H1 (cell line): ENCODE measurements at regions not wholly inside any gene's neighbourhood (a gene's known extent, or its start where the extent isn't known, plus 50 kb on each side); places are given as distances from the start of the nearest gene placed in this dataset.

Experiments used
- CTCF ChIA-PET: fragments of 300-600 bp; sonication (Branson Sonifier 250); formaldehyde crosslinking; loops from one replicate; lab custom pipeline; 2021; ENCODE audit not compliant: partially characterized antibody; lab: Charles Lee
- POLR2A ChIA-PET: fragments of 300-600 bp; sonication (Branson Sonifier 250); formaldehyde crosslinking; loops from one replicate; lab custom pipeline; 2021; ENCODE audit warnings: inconsistent platforms; ENCODE audit not compliant: partially characterized antibody; lab: Charles Lee
- DNase-seq, 2 experiments: peaks; one replicate each; pipeline versions ENCODE4 v3.0.0 to v3.0.0-alpha.2; 2010 to 2022; ENCODE audit warnings: low spot score in 2 of 2, low read depth in 1 of 2, mixed read lengths in 1 of 2
- FAIRE-seq: peaks from 2 replicates; lab custom pipeline; 2011; peaks lifted over from hg19 to GRCh38; lab: Jason Lieb, UNC
- H2AFZ ChIP-seq: 2 replicates; pipeline ENCODE4 v1.8.1; 2012; ENCODE audit warnings: low read length, inconsistent platforms
- H2AK5ac ChIP-seq: 2 replicates; pipeline ENCODE4 v1.6.1; 2013; ENCODE audit warnings: low read depth, low read length
- H2BK120ac ChIP-seq: replicated peaks from 2 replicates; pipeline ENCODE3; 2013; ENCODE audit warnings: low read depth, low read length, inconsistent platforms
- H2BK12ac ChIP-seq: 2 replicates; pipeline ENCODE4 v1.6.1; 2013; ENCODE audit warnings: low read depth, low read length
- H2BK15ac ChIP-seq: 2 replicates; pipeline ENCODE4 v1.6.1; 2013; ENCODE audit warnings: low read length
- H2BK20ac ChIP-seq: 2 replicates; pipeline ENCODE4 v1.6.1; 2013; ENCODE audit warnings: low read length
- H2BK5ac ChIP-seq: 2 replicates; pipeline ENCODE4 v1.6.1; 2013; ENCODE audit warnings: low read depth, low read length
- H3K14ac ChIP-seq: 2 replicates; pipeline ENCODE4 v1.6.1; 2013; ENCODE audit warnings: inconsistent platforms; ENCODE audit not compliant: insufficient read length
- H3K18ac ChIP-seq: 2 replicates; pipeline ENCODE4 v1.6.1; 2013; ENCODE audit warnings: low read length; ENCODE audit errors: extremely low read depth
- H3K23ac ChIP-seq: 2 replicates; pipeline ENCODE4 v1.6.1; 2013; ENCODE audit warnings: inconsistent platforms; ENCODE audit not compliant: insufficient read length
- H3K23me2 ChIP-seq: 2 replicates; pipeline ENCODE4 v1.6.1; 2013; ENCODE audit warnings: low read depth, low read length
- H3K27ac ChIP-seq: 2 replicates; pipeline ENCODE4 v1.6.1; 2011; ENCODE audit warnings: low read depth, low read length, inconsistent platforms
- H3K27me3 ChIP-seq, 4 experiments: replicated peaks in 1 of 4; 1 replicate in 1 of 4; 2 replicates in 3 of 4; pipeline versions ENCODE4 v1.6.1 to v1.8.1; 2011 to 2013; ENCODE audit warnings: low read length in 3 of 4, mild to moderate bottlenecking in 3 of 4, inconsistent platforms in 2 of 4, mixed read lengths in 2 of 4, moderate library complexity in 1 of 4; ENCODE audit not compliant: control insufficient read depth in 3 of 4, insufficient read depth in 3 of 4; ENCODE audit errors: extremely low read depth in 1 of 4
- H3K36me3 ChIP-seq, 4 experiments: 2 replicates each; pipeline versions ENCODE4 v1.6.1 to v1.8.1; 2011 to 2013; ENCODE audit warnings: mild to moderate bottlenecking in 4 of 4, low read length in 3 of 4, moderate library complexity in 2 of 4, control low read depth in 1 of 4, inconsistent platforms in 1 of 4; ENCODE audit not compliant: insufficient read depth in 4 of 4, control insufficient read depth in 2 of 4
- H3K4ac ChIP-seq: replicated peaks from 2 replicates; pipeline ENCODE3; 2013; ENCODE audit warnings: low read length, low read depth, mixed read lengths, inconsistent platforms; ENCODE audit not compliant: insufficient read length
- H3K4me1 ChIP-seq, 4 experiments: replicated peaks in 1 of 4; 1 replicate in 1 of 4; 2 replicates in 3 of 4; pipeline versions ENCODE4 v1.6.1 to v1.8.1; 2011 to 2013; ENCODE audit warnings: low read length in 3 of 4, inconsistent platforms in 2 of 4, mixed read lengths in 1 of 4; ENCODE audit not compliant: insufficient read depth in 4 of 4, control insufficient read depth in 3 of 4
- H3K4me2 ChIP-seq, 2 experiments: 2 replicates each; pipeline versions ENCODE4 v1.6.1 to v1.8.1; 2011 to 2013; ENCODE audit warnings: low read depth in 2 of 2, low read length in 2 of 2, control low read depth in 1 of 2, inconsistent platforms in 1 of 2, mild to moderate bottlenecking in 1 of 2; ENCODE audit not compliant: insufficient read depth in 1 of 2
- H3K4me3 ChIP-seq, 4 experiments: fragments of 200-600, 300-600 bp in 1 of 4; sonication (generic), shearing (Covaris generic), sonication (Bioruptor Twin) in 1 of 4; 2 replicates each; pipeline versions ENCODE4 v1.5.1 to v1.8.1; 2011 to 2016; ENCODE audit warnings: low read length in 4 of 4, low read depth in 3 of 4, control low read depth in 2 of 4, inconsistent platforms in 2 of 4, mild to moderate bottlenecking in 2 of 4, mixed read lengths in 1 of 4, moderate library complexity in 1 of 4; ENCODE audit not compliant: insufficient read depth in 2 of 4; ENCODE audit errors: extremely low read depth in 1 of 4
- H3K56ac ChIP-seq: replicated peaks from 2 replicates; pipeline ENCODE3; 2013; ENCODE audit warnings: low read depth, mild to moderate bottlenecking, mixed read lengths, low read length, inconsistent platforms; ENCODE audit not compliant: insufficient read length
- H3K79me1 ChIP-seq: 2 replicates; pipeline ENCODE4 v1.6.1; 2013; ENCODE audit warnings: low read depth, low read length, control low read depth
- H3K79me2 ChIP-seq, 2 experiments: 2 replicates each; pipeline versions ENCODE4 v1.6.1 to v1.8.1; 2012 to 2013; ENCODE audit warnings: low read length in 2 of 2, mild to moderate bottlenecking in 2 of 2, inconsistent platforms in 1 of 2; ENCODE audit not compliant: insufficient read depth in 2 of 2, control insufficient read depth in 1 of 2
- H3K9ac ChIP-seq, 4 experiments: replicated peaks in 1 of 4; 1 replicate in 1 of 4; 2 replicates in 3 of 4; pipeline versions ENCODE4 v1.6.1 to v1.8.1; 2011 to 2013; ENCODE audit warnings: low read depth in 3 of 4, low read length in 3 of 4, control low read depth in 2 of 4, mild to moderate bottlenecking in 2 of 4, moderate library complexity in 2 of 4, inconsistent platforms in 1 of 4; ENCODE audit errors: extremely low read depth in 1 of 4
- H3K9me3 ChIP-seq, 2 experiments: 2 replicates each; pipeline versions ENCODE4 v1.6.1 to v1.8.1; 2012 to 2013; ENCODE audit warnings: mild to moderate bottlenecking in 2 of 2, moderate library complexity in 2 of 2, control low read depth in 1 of 2, inconsistent platforms in 1 of 2, low read depth in 1 of 2, low read length in 1 of 2, mixed read lengths in 1 of 2; ENCODE audit not compliant: insufficient read depth in 2 of 2
- H4K20me1 ChIP-seq, 2 experiments: replicated peaks in 1 of 2; 2 replicates each; pipeline versions ENCODE3 to v1.8.1; 2011 to 2013; ENCODE audit warnings: inconsistent platforms in 2 of 2, low read length in 2 of 2, mild to moderate bottlenecking in 1 of 2; ENCODE audit not compliant: insufficient read depth in 2 of 2, control insufficient read depth in 1 of 2
- H4K5ac ChIP-seq: 2 replicates; pipeline ENCODE4 v1.6.1; 2013; ENCODE audit warnings: low read length, low read depth, mixed read lengths, inconsistent platforms; ENCODE audit not compliant: insufficient read length
- H4K8ac ChIP-seq: 2 replicates; pipeline ENCODE4 v1.8.0; 2013; ENCODE audit warnings: mild to moderate bottlenecking, moderate library complexity, low read length, inconsistent platforms; ENCODE audit not compliant: insufficient read depth; ENCODE audit errors: extremely low read depth
- H4K91ac ChIP-seq: replicated peaks from 2 replicates; pipeline ENCODE3; 2013; ENCODE audit warnings: low read length, mixed read lengths, inconsistent platforms; ENCODE audit not compliant: insufficient read length
- USF2 ChIP-seq: IDR thresholded peaks from 2 replicates; pipeline ENCODE4 v1.6.1; 2011; ENCODE audit warnings: low read length, improper control_type of control experiment
- ZNF274 ChIP-seq: IDR thresholded peaks from 2 replicates; pipeline ENCODE4 v1.7.0; 2012; ENCODE audit warnings: low read length, borderline replicate concordance; ENCODE audit errors: extremely low read depth
- WGBS, 2 experiments: shearing (Covaris generic) in 1 of 2; methylation state at CpG; one replicate each; pipeline versions ENCODE4 v1.1.6 to v1.1.7; 2013 to 2015; ENCODE audit warnings: low lambda C conversion rate in 2 of 2, mixed read lengths in 2 of 2, inconsistent platforms in 1 of 2, low coverage in 1 of 2, missing lambda C conversion rate in 1 of 2; ENCODE audit not compliant: insufficient replicate concordance in 2 of 2, insufficient coverage in 1 of 2, insufficient read length in 1 of 2; ENCODE audit errors: extremely low coverage in 1 of 2, missing lambda C conversion rate in 1 of 2; 5-methylcytosine and 5-hydroxymethylcytosine counted together

DNA sequence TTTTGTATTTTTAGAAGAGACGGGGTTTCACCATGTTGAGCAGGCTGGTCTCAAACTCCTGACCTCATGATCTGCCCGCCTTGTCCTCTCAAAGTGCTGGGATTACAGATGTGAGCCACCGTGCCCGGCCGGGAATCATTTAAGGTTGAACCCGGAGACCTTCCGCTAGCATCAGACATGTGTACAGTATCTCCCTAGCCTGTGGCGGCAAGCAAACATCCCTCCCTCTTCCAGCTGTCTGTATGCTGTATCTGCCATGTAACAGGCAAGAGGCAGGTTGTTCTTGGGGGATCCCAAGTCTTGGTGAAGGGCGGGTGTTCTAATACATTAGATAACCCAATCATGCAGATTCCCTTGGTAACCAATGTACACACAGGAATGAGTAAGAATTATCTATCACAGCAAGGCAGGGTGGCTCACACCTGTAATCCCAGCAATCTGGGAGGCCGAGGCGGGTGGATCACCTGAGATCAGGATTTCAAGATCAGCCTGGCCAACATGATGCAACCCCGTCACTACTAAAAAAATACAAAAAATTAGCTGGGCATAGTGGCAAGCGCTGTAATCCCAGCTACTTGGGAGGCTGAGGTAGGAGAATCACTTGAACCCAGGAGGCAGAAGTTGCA is 58.1 kb upstream of the RBFOX2 start:
- Histone ChIP-seq H3K9ac (no peak overlapping the region), H2BK12ac (no peak overlapping the region), H4K5ac (no peak overlapping the region), H3K56ac (no peak overlapping the region), H2AK5ac (no peak overlapping the region), H3K23ac (no peak overlapping the region), H4K91ac (no peak overlapping the region), H3K4me2 (no peak overlapping the region), H2BK20ac (no peak overlapping the region), H2BK15ac (no peak overlapping the region), H3K36me3 (no peaks in the 10 kb centered on the region), H3K18ac (no peak overlapping the region), H2AFZ (no peak overlapping the region), H3K79me1 (no peaks in the 10 kb centered on the region), H3K27me3 (no peaks in the 10 kb centered on the region), H4K8ac (no peak overlapping the region), H3K9me3 (no peaks in the 10 kb centered on the region), H4K20me1 (no peaks in the 10 kb centered on the region), H3K14ac (no peak overlapping the region), H3K4me1 (peaks cover 0 to 4% (median 0%) of the 10 kb centered on the region in 4 experiments; a peak in 3 of 7 replicates), H2BK5ac (no peak overlapping the region), H3K79me2 (no peaks in the 10 kb centered on the region), H3K27ac (no peak overlapping the region), H3K4ac (no peak overlapping the region), H3K4me3 (no peak overlapping the region), H2BK120ac (no peak overlapping the region), H3K23me2 (no peaks in the 10 kb centered on the region)
- POLR2A ChIA-PET = interaction anchor here (1.4 kb wide), 1 partner anchor 21 kb away, joined by 4 read pairs; no protein-coding TSS in a partner anchor
- DNase-seq = no peak
- CTCF ChIA-PET = interaction anchor here (0.6 to 6.4 kb wide), 2 partner anchors 21 to 612 kb away, joined by 3 to 37 read pairs; no protein-coding TSS in a partner anchor
- WGBS, 2 experiments = 91% methylated on average over 13 of the region's 13 CpGs; no CpG with 5 or more reads in 1 of the 2 experiments
- no peak for FAIRE-seq
- no peak for TF ChIP-seq ZNF274
- TF ChIP-seq USF2 = no peak
